ENCODE measurements at regions not wholly inside any gene's neighbourhood (a gene's known extent, or its start where the extent isn't known, plus 50 kb on each side); places are given as distances from the start of the nearest gene placed in this dataset.

DNA sequence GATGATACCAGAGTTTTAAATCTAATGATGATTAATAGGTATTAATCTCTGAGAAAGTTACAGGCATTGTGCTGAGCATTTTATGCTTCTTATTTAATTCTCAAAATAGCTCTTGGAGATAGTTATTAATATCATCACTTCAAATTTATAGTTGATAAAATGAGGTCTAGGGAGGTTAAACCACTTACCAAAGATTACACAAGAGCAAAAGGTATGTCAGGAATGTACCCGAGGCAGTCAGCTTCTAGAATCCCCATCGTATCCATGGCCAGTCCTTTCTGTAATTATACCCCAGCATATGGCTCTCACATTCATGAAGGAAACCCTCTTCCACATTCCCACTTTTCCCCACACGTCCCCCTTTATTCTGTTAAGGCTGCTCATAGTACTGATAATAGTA, 421.3 kb downstream of the PYDC2 start:
- TF ChIP-seq CTCF (conservative IDR thresholded peaks at IDR 0.05) (no peak), ZFX (IDR thresholded peaks at IDR 0.05) (no peak)
